ENCODE measurements at regions not wholly inside any gene's neighbourhood (a gene's known extent, or its start where the extent isn't known, plus 50 kb on each side); places are given as distances from the start of the nearest gene placed in this dataset.
"Not testable (repeated sequence)": the region's sequence is repeated elsewhere in the genome, so short reads cannot be mapped to it uniquely, and the experiment has no call there.

- no peak for DNase-seq
Measured at GRCh38 chr13:112261924-112262323, 114.2 kb upstream of the SPACA7 start.

GRCh38 chr13:112263152-112263551 lies 113.0 kb upstream of the SPACA7 start:
- DNase-seq: no peak

- DNase-seq: no peak
Measured at GRCh38 chr13:112267660-112268059, 108.5 kb upstream of the SPACA7 start.

GRCh38 chr13:112270951-112271350 lies 105.2 kb upstream of the SPACA7 start:
- DNase-seq: no peak

- not testable (repeated sequence) for DNase-seq
Measured at GRCh38 chr13:112286733-112287132, 89.4 kb upstream of the SPACA7 start.

- DNase-seq: no peak
Measured at GRCh38 chr13:112320303-112320702, 55.9 kb upstream of the SPACA7 start.

GRCh38 chr13:112322557-112322956 lies 53.6 kb upstream of the SPACA7 start:
- DNase-seq: no peak

GRCh38 chr13:112324116-112324515 lies 52.0 kb upstream of the SPACA7 start:
- DNase-seq: no peak

- no peak for DNase-seq
Measured at GRCh38 chr13:112325142-112325808, 50.9 kb upstream of the SPACA7 start.

GRCh38 chr13:112325920-112326645 lies 50.1 kb upstream of the SPACA7 start:
- DNase-seq: no peak

Measured in renal pelvis (tissue), 1 donor.